Transverse colon (tissue), 3 donors: ENCODE measurements at regions not wholly inside any gene's neighbourhood (a gene's known extent, or its start where the extent isn't known, plus 50 kb on each side); places are given as distances from the start of the nearest gene placed in this dataset.

Source experiments
- POLR2A ChIP-seq: fragments of 450-650 bp; IDR thresholded peaks from one replicate; pipeline ENCODE4 v1.6.1; 2016; ENCODE audit warnings: antibody characterized with exemption, mild to moderate bottlenecking, moderate library complexity
- TF ChIP-seq, protein P1 (sequence below), 5 experiments: fragments of 200-600 bp in 3 of 5; fragments of 450-650 bp in 2 of 5; sonication (generic) in 3 of 5; IDR thresholded peaks; 1 replicate in 2 of 5; 2 replicates in 3 of 5; pipeline ENCODE4 v1.5.1; 2016 to 2017; ENCODE audit warnings: antibody characterized with exemption in 5 of 5, inconsistent platforms in 3 of 5, mild to moderate bottlenecking in 2 of 5, moderate library complexity in 1 of 5

DNA sequence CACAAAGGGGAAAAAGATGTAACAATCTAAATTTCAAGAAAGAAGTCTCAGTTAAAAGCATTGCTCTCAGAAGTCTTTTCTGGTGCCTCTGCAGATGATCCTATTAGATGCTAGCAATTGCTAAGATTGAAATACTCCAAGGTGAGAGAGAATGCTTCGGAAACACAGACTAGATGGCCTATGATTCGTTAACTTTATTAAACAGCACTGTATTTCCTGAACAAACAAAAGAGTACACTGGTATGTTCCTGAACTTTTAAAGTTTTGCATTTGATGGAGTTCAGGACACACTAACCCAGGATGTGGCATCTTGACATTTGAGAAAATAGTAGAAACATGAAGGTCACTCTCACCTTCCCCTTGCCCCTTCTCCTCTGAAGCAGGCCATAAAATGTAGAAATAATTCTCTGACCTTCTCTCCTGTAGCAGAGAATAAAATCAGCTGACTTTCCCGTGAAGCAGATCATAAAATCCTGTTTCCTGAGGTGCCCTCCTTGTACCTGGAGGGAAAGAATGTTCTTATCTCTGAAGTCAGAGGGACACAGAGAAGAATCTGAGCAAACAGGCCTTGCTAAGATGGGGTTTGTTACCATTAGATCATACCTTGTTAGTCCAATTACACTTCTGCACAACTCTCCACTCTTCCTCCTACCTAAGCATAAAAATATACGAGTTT lies 142.9 kb upstream of the USP25 start:
- TF ChIP-seq POLR2A = no peak
- TF ChIP-seq, protein P1, sequence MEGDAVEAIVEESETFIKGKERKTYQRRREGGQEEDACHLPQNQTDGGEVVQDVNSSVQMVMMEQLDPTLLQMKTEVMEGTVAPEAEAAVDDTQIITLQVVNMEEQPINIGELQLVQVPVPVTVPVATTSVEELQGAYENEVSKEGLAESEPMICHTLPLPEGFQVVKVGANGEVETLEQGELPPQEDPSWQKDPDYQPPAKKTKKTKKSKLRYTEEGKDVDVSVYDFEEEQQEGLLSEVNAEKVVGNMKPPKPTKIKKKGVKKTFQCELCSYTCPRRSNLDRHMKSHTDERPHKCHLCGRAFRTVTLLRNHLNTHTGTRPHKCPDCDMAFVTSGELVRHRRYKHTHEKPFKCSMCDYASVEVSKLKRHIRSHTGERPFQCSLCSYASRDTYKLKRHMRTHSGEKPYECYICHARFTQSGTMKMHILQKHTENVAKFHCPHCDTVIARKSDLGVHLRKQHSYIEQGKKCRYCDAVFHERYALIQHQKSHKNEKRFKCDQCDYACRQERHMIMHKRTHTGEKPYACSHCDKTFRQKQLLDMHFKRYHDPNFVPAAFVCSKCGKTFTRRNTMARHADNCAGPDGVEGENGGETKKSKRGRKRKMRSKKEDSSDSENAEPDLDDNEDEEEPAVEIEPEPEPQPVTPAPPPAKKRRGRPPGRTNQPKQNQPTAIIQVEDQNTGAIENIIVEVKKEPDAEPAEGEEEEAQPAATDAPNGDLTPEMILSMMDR (IDR thresholded peaks at IDR 0.05) = no peak
